H1 (cell line): ENCODE measurements at regions not wholly inside any gene's neighbourhood (a gene's known extent, or its start where the extent isn't known, plus 50 kb on each side); places are given as distances from the start of the nearest gene placed in this dataset.

ENCODE experiments used
- CTCF ChIA-PET: fragments of 300-600 bp; sonication (Branson Sonifier 250); formaldehyde crosslinking; loops from one replicate; lab custom pipeline; 2021; ENCODE audit not compliant: partially characterized antibody; lab: Charles Lee
- POLR2A ChIA-PET: fragments of 300-600 bp; sonication (Branson Sonifier 250); formaldehyde crosslinking; loops from one replicate; lab custom pipeline; 2021; ENCODE audit warnings: inconsistent platforms; ENCODE audit not compliant: partially characterized antibody; lab: Charles Lee
- DNase-seq, 2 experiments: peaks; one replicate each; pipeline versions ENCODE4 v3.0.0 to v3.0.0-alpha.2; 2010 to 2022; ENCODE audit warnings: low spot score in 2 of 2, low read depth in 1 of 2, mixed read lengths in 1 of 2
- FAIRE-seq: peaks from 2 replicates; lab custom pipeline; 2011; peaks lifted over from hg19 to GRCh38; lab: Jason Lieb, UNC
- H2AFZ ChIP-seq: 2 replicates; pipeline ENCODE4 v1.8.1; 2012; ENCODE audit warnings: low read length, inconsistent platforms
- H2AK5ac ChIP-seq: 2 replicates; pipeline ENCODE4 v1.6.1; 2013; ENCODE audit warnings: low read depth, low read length
- H2BK120ac ChIP-seq: replicated peaks from 2 replicates; pipeline ENCODE3; 2013; ENCODE audit warnings: low read depth, low read length, inconsistent platforms
- H2BK12ac ChIP-seq: 2 replicates; pipeline ENCODE4 v1.6.1; 2013; ENCODE audit warnings: low read depth, low read length
- H2BK15ac ChIP-seq: 2 replicates; pipeline ENCODE4 v1.6.1; 2013; ENCODE audit warnings: low read length
- H2BK20ac ChIP-seq: 2 replicates; pipeline ENCODE4 v1.6.1; 2013; ENCODE audit warnings: low read length
- H2BK5ac ChIP-seq: 2 replicates; pipeline ENCODE4 v1.6.1; 2013; ENCODE audit warnings: low read depth, low read length
- H3K14ac ChIP-seq: 2 replicates; pipeline ENCODE4 v1.6.1; 2013; ENCODE audit warnings: inconsistent platforms; ENCODE audit not compliant: insufficient read length
- H3K18ac ChIP-seq: 2 replicates; pipeline ENCODE4 v1.6.1; 2013; ENCODE audit warnings: low read length; ENCODE audit errors: extremely low read depth
- H3K23ac ChIP-seq: 2 replicates; pipeline ENCODE4 v1.6.1; 2013; ENCODE audit warnings: inconsistent platforms; ENCODE audit not compliant: insufficient read length
- H3K23me2 ChIP-seq: 2 replicates; pipeline ENCODE4 v1.6.1; 2013; ENCODE audit warnings: low read depth, low read length
- H3K27ac ChIP-seq: 2 replicates; pipeline ENCODE4 v1.6.1; 2011; ENCODE audit warnings: low read depth, low read length, inconsistent platforms
- H3K27me3 ChIP-seq, 4 experiments: replicated peaks in 1 of 4; 1 replicate in 1 of 4; 2 replicates in 3 of 4; pipeline versions ENCODE4 v1.6.1 to v1.8.1; 2011 to 2013; ENCODE audit warnings: low read length in 3 of 4, mild to moderate bottlenecking in 3 of 4, inconsistent platforms in 2 of 4, mixed read lengths in 2 of 4, moderate library complexity in 1 of 4; ENCODE audit not compliant: control insufficient read depth in 3 of 4, insufficient read depth in 3 of 4; ENCODE audit errors: extremely low read depth in 1 of 4
- H3K36me3 ChIP-seq, 4 experiments: 2 replicates each; pipeline versions ENCODE4 v1.6.1 to v1.8.1; 2011 to 2013; ENCODE audit warnings: mild to moderate bottlenecking in 4 of 4, low read length in 3 of 4, moderate library complexity in 2 of 4, control low read depth in 1 of 4, inconsistent platforms in 1 of 4; ENCODE audit not compliant: insufficient read depth in 4 of 4, control insufficient read depth in 2 of 4
- H3K4ac ChIP-seq: replicated peaks from 2 replicates; pipeline ENCODE3; 2013; ENCODE audit warnings: low read length, low read depth, mixed read lengths, inconsistent platforms; ENCODE audit not compliant: insufficient read length
- H3K4me1 ChIP-seq, 4 experiments: replicated peaks in 1 of 4; 1 replicate in 1 of 4; 2 replicates in 3 of 4; pipeline versions ENCODE4 v1.6.1 to v1.8.1; 2011 to 2013; ENCODE audit warnings: low read length in 3 of 4, inconsistent platforms in 2 of 4, mixed read lengths in 1 of 4; ENCODE audit not compliant: insufficient read depth in 4 of 4, control insufficient read depth in 3 of 4
- H3K4me2 ChIP-seq, 2 experiments: 2 replicates each; pipeline versions ENCODE4 v1.6.1 to v1.8.1; 2011 to 2013; ENCODE audit warnings: low read depth in 2 of 2, low read length in 2 of 2, control low read depth in 1 of 2, inconsistent platforms in 1 of 2, mild to moderate bottlenecking in 1 of 2; ENCODE audit not compliant: insufficient read depth in 1 of 2
- H3K4me3 ChIP-seq, 4 experiments: fragments of 200-600, 300-600 bp in 1 of 4; sonication (generic), shearing (Covaris generic), sonication (Bioruptor Twin) in 1 of 4; 2 replicates each; pipeline versions ENCODE4 v1.5.1 to v1.8.1; 2011 to 2016; ENCODE audit warnings: low read length in 4 of 4, low read depth in 3 of 4, control low read depth in 2 of 4, inconsistent platforms in 2 of 4, mild to moderate bottlenecking in 2 of 4, mixed read lengths in 1 of 4, moderate library complexity in 1 of 4; ENCODE audit not compliant: insufficient read depth in 2 of 4; ENCODE audit errors: extremely low read depth in 1 of 4
- H3K56ac ChIP-seq: replicated peaks from 2 replicates; pipeline ENCODE3; 2013; ENCODE audit warnings: low read depth, mild to moderate bottlenecking, mixed read lengths, low read length, inconsistent platforms; ENCODE audit not compliant: insufficient read length
- H3K79me1 ChIP-seq: 2 replicates; pipeline ENCODE4 v1.6.1; 2013; ENCODE audit warnings: low read depth, low read length, control low read depth
- H3K79me2 ChIP-seq, 2 experiments: 2 replicates each; pipeline versions ENCODE4 v1.6.1 to v1.8.1; 2012 to 2013; ENCODE audit warnings: low read length in 2 of 2, mild to moderate bottlenecking in 2 of 2, inconsistent platforms in 1 of 2; ENCODE audit not compliant: insufficient read depth in 2 of 2, control insufficient read depth in 1 of 2
- H3K9ac ChIP-seq, 4 experiments: replicated peaks in 1 of 4; 1 replicate in 1 of 4; 2 replicates in 3 of 4; pipeline versions ENCODE4 v1.6.1 to v1.8.1; 2011 to 2013; ENCODE audit warnings: low read depth in 3 of 4, low read length in 3 of 4, control low read depth in 2 of 4, mild to moderate bottlenecking in 2 of 4, moderate library complexity in 2 of 4, inconsistent platforms in 1 of 4; ENCODE audit errors: extremely low read depth in 1 of 4
- H3K9me3 ChIP-seq, 2 experiments: 2 replicates each; pipeline versions ENCODE4 v1.6.1 to v1.8.1; 2012 to 2013; ENCODE audit warnings: mild to moderate bottlenecking in 2 of 2, moderate library complexity in 2 of 2, control low read depth in 1 of 2, inconsistent platforms in 1 of 2, low read depth in 1 of 2, low read length in 1 of 2, mixed read lengths in 1 of 2; ENCODE audit not compliant: insufficient read depth in 2 of 2
- H4K20me1 ChIP-seq, 2 experiments: replicated peaks in 1 of 2; 2 replicates each; pipeline versions ENCODE3 to v1.8.1; 2011 to 2013; ENCODE audit warnings: inconsistent platforms in 2 of 2, low read length in 2 of 2, mild to moderate bottlenecking in 1 of 2; ENCODE audit not compliant: insufficient read depth in 2 of 2, control insufficient read depth in 1 of 2
- H4K5ac ChIP-seq: 2 replicates; pipeline ENCODE4 v1.6.1; 2013; ENCODE audit warnings: low read length, low read depth, mixed read lengths, inconsistent platforms; ENCODE audit not compliant: insufficient read length
- H4K8ac ChIP-seq: 2 replicates; pipeline ENCODE4 v1.8.0; 2013; ENCODE audit warnings: mild to moderate bottlenecking, moderate library complexity, low read length, inconsistent platforms; ENCODE audit not compliant: insufficient read depth; ENCODE audit errors: extremely low read depth
- H4K91ac ChIP-seq: replicated peaks from 2 replicates; pipeline ENCODE3; 2013; ENCODE audit warnings: low read length, mixed read lengths, inconsistent platforms; ENCODE audit not compliant: insufficient read length
- BCL11A ChIP-seq, 2 experiments: IDR thresholded peaks; one replicate each; pipeline ENCODE4 v1.6.1; 2011; ENCODE audit warnings: low read depth in 2 of 2, low read length in 2 of 2, mild to moderate bottlenecking in 2 of 2
- CTCF ChIP-seq, 3 experiments: IDR thresholded peaks; 1 replicate in 2 of 3; 2 replicates in 1 of 3; pipeline versions ENCODE4 v1.5.1 to v1.6.1; 2011; ENCODE audit warnings: low read length in 3 of 3, mild to moderate bottlenecking in 3 of 3, inconsistent platforms in 2 of 3, low read depth in 1 of 3, moderate library complexity in 1 of 3; ENCODE audit not compliant: insufficient read depth in 1 of 3; ENCODE audit errors: control extremely low read depth in 1 of 3
- GTF2F1 ChIP-seq: IDR thresholded peaks from 2 replicates; pipeline ENCODE4 v1.6.1; 2012; ENCODE audit warnings: low read depth, low read length, improper control_type of control experiment, borderline replicate concordance
- HDAC2 ChIP-seq, 2 experiments: fragments of 300-600 bp in 1 of 2; sonication (generic) in 1 of 2; IDR thresholded peaks; 2 replicates each; pipeline ENCODE4 v1.6.1; 2011 to 2012; ENCODE audit warnings: low read depth in 2 of 2, low read length in 2 of 2, mild to moderate bottlenecking in 2 of 2, moderate library complexity in 2 of 2, borderline replicate concordance in 1 of 2, inconsistent platforms in 1 of 2
- SRF ChIP-seq: IDR thresholded peaks from 2 replicates; pipeline ENCODE4 v1.6.1; 2011; ENCODE audit warnings: mild to moderate bottlenecking, low read depth, low read length, moderate library complexity
- TCF12 ChIP-seq: IDR thresholded peaks from 2 replicates; pipeline ENCODE4 v1.6.1; 2011; ENCODE audit warnings: low read depth, mild to moderate bottlenecking, low read length
- WGBS, 2 experiments: shearing (Covaris generic) in 1 of 2; methylation state at CpG; one replicate each; pipeline versions ENCODE4 v1.1.6 to v1.1.7; 2013 to 2015; ENCODE audit warnings: low lambda C conversion rate in 2 of 2, mixed read lengths in 2 of 2, inconsistent platforms in 1 of 2, low coverage in 1 of 2, missing lambda C conversion rate in 1 of 2; ENCODE audit not compliant: insufficient replicate concordance in 2 of 2, insufficient coverage in 1 of 2, insufficient read length in 1 of 2; ENCODE audit errors: extremely low coverage in 1 of 2, missing lambda C conversion rate in 1 of 2; 5-methylcytosine and 5-hydroxymethylcytosine counted together

- no peaks in the 10 kb centered on the region for H3K27me3 ChIP-seq
- H4K8ac ChIP-seq = no peak overlapping the region
- no peaks in the 10 kb centered on the region for H3K79me1 ChIP-seq
- H3K23me2 ChIP-seq = no peaks in the 10 kb centered on the region
- no peak overlapping the region for H2AFZ ChIP-seq
- no peak overlapping the region for H2BK120ac ChIP-seq
- H4K91ac ChIP-seq = no peak overlapping the region
- POLR2A ChIA-PET = no interaction called here
- TF ChIP-seq SRF = no peak
- no peak for TF ChIP-seq GTF2F1
- no peak for TF ChIP-seq BCL11A (IDR thresholded peaks at IDR 0.05; ENCODE audit: low read depth in 2 of 2, low read length in 2 of 2)
- TF ChIP-seq CTCF (IDR thresholded peaks at IDR 0.05; ENCODE audit: control extremely low read depth in 1 of 3, insufficient read depth in 1 of 3, low read depth in 1 of 3, low read length in 3 of 3) = no peak
- no peak for TF ChIP-seq HDAC2 (IDR thresholded peaks at IDR 0.05; ENCODE audit: borderline replicate concordance in 1 of 2, low read depth in 2 of 2, low read length in 2 of 2)
- no peak for TF ChIP-seq TCF12
- H2BK5ac ChIP-seq = no peak overlapping the region
- H3K4me1 ChIP-seq = peaks cover 0 to 5% (median 2%) of the 10 kb centered on the region in 4 experiments; a peak in 3 of 7 replicates
- no peak overlapping the region for H3K4me2 ChIP-seq
- no peak overlapping the region for H4K5ac ChIP-seq
- H3K4ac ChIP-seq = no peak overlapping the region
- DNase-seq (no peak), FAIRE-seq (no peak)
- H2BK20ac ChIP-seq = no peak overlapping the region
- no peak overlapping the region for H3K14ac ChIP-seq
- CTCF ChIA-PET = no interaction called here
- no peaks in the 10 kb centered on the region for H3K79me2 ChIP-seq
- no peaks in the 10 kb centered on the region for H3K9me3 ChIP-seq
- no peak overlapping the region for H3K9ac ChIP-seq
- no peaks in the 10 kb centered on the region for H4K20me1 ChIP-seq
- no peak overlapping the region for H2AK5ac ChIP-seq
- H2BK15ac ChIP-seq = no peak overlapping the region
- H3K27ac ChIP-seq = no peak overlapping the region
- no peak overlapping the region for H3K56ac ChIP-seq
- H2BK12ac ChIP-seq = no peak overlapping the region
- no peak overlapping the region for H3K4me3 ChIP-seq
- WGBS, 2 experiments = 90% methylated on average over 6 of the region's 6 CpGs; no CpG with 5 or more reads in 1 of the 2 experiments
- H3K18ac ChIP-seq = no peak overlapping the region
- no peak overlapping the region for H3K23ac ChIP-seq
- H3K36me3 ChIP-seq = no peaks in the 10 kb centered on the region
Observed at GRCh38 chr5:20611620-20612019, 623.6 kb upstream of the CDH18 start.
